Stomach (tissue), 4 donors: ENCODE measurements at regions not wholly inside any gene's neighbourhood (a gene's known extent, or its start where the extent isn't known, plus 50 kb on each side); places are given as distances from the start of the nearest gene placed in this dataset.

Experiments
- CTCF ChIP-seq, 7 experiments: fragments of 450-650 bp in 4 of 7; fragments of 200-600 bp in 3 of 7; sonication (generic) in 3 of 7; IDR thresholded peaks; one replicate each; pipeline ENCODE4 v1.5.1; 2016 to 2019; ENCODE audit warnings: antibody characterized with exemption in 7 of 7, control low read depth in 2 of 7, mild to moderate bottlenecking in 1 of 7
- EP300 ChIP-seq: sonication (generic); formaldehyde crosslinking; IDR thresholded peaks from one replicate; pipeline ENCODE4 v1.6.1; 2017; ENCODE audit warnings: antibody characterized with exemption
- POLR2A ChIP-seq, 4 donors: fragments of 450-650 bp; IDR thresholded peaks; one replicate each; pipeline ENCODE4 v1.6.1; 2016; ENCODE audit warnings: antibody characterized with exemption in 4 of 4, control low read depth in 2 of 4, mild to moderate bottlenecking in 1 of 4, moderate library complexity in 1 of 4
- POLR2AphosphoS5 ChIP-seq, 3 donors: sonication (generic); formaldehyde crosslinking; IDR thresholded peaks; one replicate each; pipeline ENCODE4 v1.6.1; 2016; ENCODE audit warnings: antibody characterized with exemption in 3 of 3

- TF ChIP-seq POLR2A (IDR thresholded peaks at IDR 0.05) (no peak), EP300 (no peak), CTCF (IDR thresholded peaks at IDR 0.05) (no peak), POLR2AphosphoS5 (IDR thresholded peaks at IDR 0.05) (no peak)
These were observed 92.0 kb downstream of the PDGFA start for GRCh38 chr7:427506-428103.
